Adrenal gland (tissue), 9 donors: ENCODE measurements at regions not wholly inside any gene's neighbourhood (a gene's known extent, or its start where the extent isn't known, plus 50 kb on each side); places are given as distances from the start of the nearest gene placed in this dataset.

Source experiments
- DNase-seq, 7 donors: peaks; one replicate each; pipeline ENCODE4 v3.0.0-alpha.2; 2019 to 2020
- H3K27ac ChIP-seq, 5 donors: fragments of 200-600 bp; sonication (generic) in 4 of 5; 1 replicate in 3 of 5; 2 replicates in 2 of 5; pipeline versions ENCODE4 v1.5.1 to v1.8.0; 2016 to 2020; ENCODE audit warnings: mild to moderate bottlenecking in 1 of 5
- H3K27me3 ChIP-seq: fragments of 200-600 bp; 2 replicates; pipeline ENCODE4 v1.8.0; 2021
- H3K36me3 ChIP-seq, 2 donors: fragments of 200-600 bp; replicated peaks in 1 of 2; 1 replicate in 1 of 2; 2 replicates in 1 of 2; pipeline versions ENCODE4 v1.5.1 to v1.8.0; 2018 to 2022
- H3K4me1 ChIP-seq, 2 donors: fragments of 200-600 bp; replicated peaks in 1 of 2; 1 replicate in 1 of 2; 2 replicates in 1 of 2; pipeline versions ENCODE4 v1.5.1 to v1.8.0; 2018 to 2021
- H3K4me3 ChIP-seq, 4 donors: fragments of 200-600 bp; sonication (generic) in 3 of 4; one replicate each; pipeline ENCODE4 v1.5.1; 2016 to 2018
- H3K9me3 ChIP-seq, 3 donors: fragments of 200-600 bp; sonication (generic) in 1 of 3; replicated peaks in 1 of 3; 1 replicate in 2 of 3; 2 replicates in 1 of 3; pipeline versions ENCODE4 v1.5.1 to v1.8.0; 2016 to 2021
- CTCF ChIP-seq, 6 experiments: fragments of 450-650 bp in 4 of 6; fragments of 200-600 bp in 2 of 6; sonication (generic) in 1 of 6; IDR thresholded peaks; 1 replicate in 5 of 6; 2 replicates in 1 of 6; pipeline versions ENCODE4 v1.5.1 to v1.8.0; 2016 to 2021; ENCODE audit warnings: antibody characterized with exemption in 6 of 6, mild to moderate bottlenecking in 2 of 6, moderate library complexity in 1 of 6
- POLR2A ChIP-seq, 2 donors: fragments of 450-650 bp; IDR thresholded peaks; one replicate each; pipeline ENCODE4 v1.6.1; 2017; ENCODE audit warnings: antibody characterized with exemption in 2 of 2, mild to moderate bottlenecking in 2 of 2, moderate library complexity in 1 of 2
- WGBS, 4 donors: extraction: QIAGEN DNeasy Blood & Tissue Kit in 2 of 4; methylation state at CpG; one replicate each; pipeline versions ENCODE4 v1.1.5 to v1.1.7; 2013 to 2017; 5-methylcytosine and 5-hydroxymethylcytosine counted together
- intact Hi-C, 2 donors: fragments of 100-400 bp; cut with DNase I; formaldehyde crosslinking; loops; one replicate each; pipeline versions ENCODE4 v1.14.1 to v1.15.0; 2022 to 2023
- donor health status: healthy with polysubstance abuse.
- donor health status: Bipolar disorder and iron deficiency.
- donor health status: DM: yes; HTN: yes; CAD: no.
- donor health status: DM: no; HTN: no; CAD: no.
- donor health status: DM: no; HTN: no; CAD: no.

GRCh38 chrX:39402158-39402557, 600.9 kb downstream of the MID1IP1 start:
- no peak overlapping the region for H3K27ac ChIP-seq
- TF ChIP-seq POLR2A (IDR thresholded peaks at IDR 0.05) (no peak), CTCF (IDR thresholded peaks at IDR 0.05) (no peak)
- no peaks in the 10 kb centered on the region for H3K4me1 ChIP-seq
- intact Hi-C loops, result no loop called here
- no peaks in the 10 kb centered on the region for H3K9me3 ChIP-seq
- no peak for DNase-seq
- no peak overlapping the region for H3K4me3 ChIP-seq
- H3K27me3 ChIP-seq, result peaks cover 38% of the 10 kb centered on the region
- WGBS, 4 donors, result 83 to 96% (median 92%) methylated on average over 3 to 5 of the region's 5 CpGs
- no peaks in the 10 kb centered on the region for H3K36me3 ChIP-seq

GRCh38 chrX:39406799-39407198, 605.5 kb downstream of the MID1IP1 start:
- WGBS, 4 donors, result 64 to 92% (median 69%) methylated on average over 2 of the region's 2 CpGs
- no peak overlapping the region for H3K27ac ChIP-seq
- H3K27me3 ChIP-seq, result peaks cover 47% of the 10 kb centered on the region
- H3K4me3 ChIP-seq, result no peak overlapping the region
- DNase-seq, result no peak
- H3K9me3 ChIP-seq, result no peaks in the 10 kb centered on the region
- TF ChIP-seq POLR2A (IDR thresholded peaks at IDR 0.05) (no peak), CTCF (IDR thresholded peaks at IDR 0.05) (no peak)
- intact Hi-C loops, result no loop called here
- H3K36me3 ChIP-seq, result no peaks in the 10 kb centered on the region
- H3K4me1 ChIP-seq, result no peaks in the 10 kb centered on the region

GRCh38 chrX:39409246-39409917, 608.1 kb downstream of the MID1IP1 start:
- no peak for DNase-seq
- TF ChIP-seq CTCF (IDR thresholded peaks at IDR 0.05) (no peak), POLR2A (IDR thresholded peaks at IDR 0.05) (no peak)
- no peaks in the 10 kb centered on the region for H3K36me3 ChIP-seq
- no peaks in the 10 kb centered on the region for H3K4me1 ChIP-seq
- intact Hi-C loops, result no loop called here
- 70 to 89% (median 80%) methylated on average over 2 to 6 of the region's 6 CpGs for WGBS, 4 donors
- no peaks in the 10 kb centered on the region for H3K9me3 ChIP-seq
- peaks cover 45% of the 10 kb centered on the region for H3K27me3 ChIP-seq
- no peak overlapping the region for H3K27ac ChIP-seq
- no peak overlapping the region for H3K4me3 ChIP-seq

- Histone ChIP-seq H3K27ac (no peak overlapping the region), H3K4me3 (no peak overlapping the region), H3K9me3 (no peaks in the 10 kb centered on the region), H3K36me3 (no peaks in the 10 kb centered on the region), H3K27me3 (peaks cover 26% of the 10 kb centered on the region), H3K4me1 (peaks cover 0 to 5% of the 10 kb centered on the region in 2 donors)
- intact Hi-C loops, result loop anchor here in 1 of 2 donors (10.0 kb wide), 1 partner anchor 150 kb away; no protein-coding TSS in a partner anchor
- no peak for DNase-seq
- no peak for TF ChIP-seq CTCF (IDR thresholded peaks at IDR 0.05)
- WGBS, 4 donors, result 59 to 75% (median 73%) methylated on average over 5 of the region's 5 CpGs
Observed at GRCh38 chrX:39414290-39414854, 613.1 kb downstream of the MID1IP1 start.
